ENCODE measurements at regions not wholly inside any gene's neighbourhood (a gene's known extent, or its start where the extent isn't known, plus 50 kb on each side); places are given as distances from the start of the nearest gene placed in this dataset.

GRCh38 chr1:5551274-5551975 lies 440.8 kb downstream of the NPHP4 start:
- no peaks in the 10 kb centered on the region; the same call in 1 of the 2 replicates for H3K27me3 Mint-ChIP-seq (ENCODE audit: insufficient read depth)
- no peak overlapping the region for H3K4me3 Mint-ChIP-seq
- H3K36me3 Mint-ChIP-seq (ENCODE audit: low read depth) = no peaks in the 10 kb centered on the region
- H3K27ac Mint-ChIP-seq = no peak overlapping the region
- H3K4me1 Mint-ChIP-seq (ENCODE audit: low read depth) = no peaks in the 10 kb centered on the region
- H3K9me3 Mint-ChIP-seq = peaks cover 62% of the 10 kb centered on the region
- no peak for TF ChIP-seq CTCF (IDR thresholded peaks at IDR 0.05)
- DNase-seq = no peak

- H3K4me3 Mint-ChIP-seq = no peak overlapping the region
- H3K4me1 Mint-ChIP-seq (ENCODE audit: low read depth) = no peaks in the 10 kb centered on the region
- no peak for TF ChIP-seq CTCF (IDR thresholded peaks at IDR 0.05)
- no peaks in the 10 kb centered on the region for H3K36me3 Mint-ChIP-seq (ENCODE audit: low read depth)
- H3K27ac Mint-ChIP-seq = no peak overlapping the region
- DNase-seq = no peak
- peaks cover 56% of the 10 kb centered on the region for H3K9me3 Mint-ChIP-seq
- no peaks in the 10 kb centered on the region for H3K27me3 Mint-ChIP-seq (ENCODE audit: insufficient read depth)
Measured at GRCh38 chr1:5548266-5548665, 444.0 kb downstream of the NPHP4 start.

DNA sequence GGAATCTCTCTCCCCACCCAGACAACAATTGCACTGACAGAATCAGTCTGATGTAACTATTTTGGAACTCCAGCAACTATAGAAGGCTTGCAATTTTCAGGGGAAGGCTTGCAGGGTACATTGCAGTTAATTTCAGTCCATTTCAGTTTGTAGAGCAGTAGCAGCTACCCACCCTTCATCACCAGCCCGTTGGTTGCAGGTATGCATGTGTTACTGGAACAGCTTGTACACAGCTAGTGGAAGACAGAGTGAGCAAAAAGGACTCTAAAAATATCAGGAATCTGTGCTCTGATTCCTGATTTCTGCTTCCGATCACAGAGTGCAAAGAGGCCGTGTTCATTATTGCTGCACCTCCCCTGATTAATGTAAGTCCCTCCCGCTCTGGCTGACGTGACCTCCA lies 449.0 kb downstream of the NPHP4 start:
- no peak overlapping the region for H3K27ac Mint-ChIP-seq
- no peaks in the 10 kb centered on the region for H3K36me3 Mint-ChIP-seq (ENCODE audit: low read depth)
- H3K4me3 Mint-ChIP-seq = no peak overlapping the region
- peaks cover 56% of the 10 kb centered on the region for H3K9me3 Mint-ChIP-seq
- no peak for DNase-seq
- no peak for TF ChIP-seq CTCF (IDR thresholded peaks at IDR 0.05)
- no peaks in the 10 kb centered on the region for H3K4me1 Mint-ChIP-seq (ENCODE audit: low read depth)
- no peaks in the 10 kb centered on the region for H3K27me3 Mint-ChIP-seq (ENCODE audit: insufficient read depth)

- Mint-ChIP-seq H3K4me3 (no peak overlapping the region), H3K27ac (no peak overlapping the region), H3K9me3 (peaks cover 49% of the 10 kb centered on the region), H3K36me3 (ENCODE audit: low read depth) (no peaks in the 10 kb centered on the region), H3K27me3 (ENCODE audit: insufficient read depth) (no peaks in the 10 kb centered on the region), H3K4me1 (ENCODE audit: low read depth) (no peaks in the 10 kb centered on the region)
- DNase-seq = no peak
- TF ChIP-seq CTCF (IDR thresholded peaks at IDR 0.05) = no peak
Measured at GRCh38 chr1:5532811-5533210, 459.4 kb downstream of the NPHP4 start.

DNA sequence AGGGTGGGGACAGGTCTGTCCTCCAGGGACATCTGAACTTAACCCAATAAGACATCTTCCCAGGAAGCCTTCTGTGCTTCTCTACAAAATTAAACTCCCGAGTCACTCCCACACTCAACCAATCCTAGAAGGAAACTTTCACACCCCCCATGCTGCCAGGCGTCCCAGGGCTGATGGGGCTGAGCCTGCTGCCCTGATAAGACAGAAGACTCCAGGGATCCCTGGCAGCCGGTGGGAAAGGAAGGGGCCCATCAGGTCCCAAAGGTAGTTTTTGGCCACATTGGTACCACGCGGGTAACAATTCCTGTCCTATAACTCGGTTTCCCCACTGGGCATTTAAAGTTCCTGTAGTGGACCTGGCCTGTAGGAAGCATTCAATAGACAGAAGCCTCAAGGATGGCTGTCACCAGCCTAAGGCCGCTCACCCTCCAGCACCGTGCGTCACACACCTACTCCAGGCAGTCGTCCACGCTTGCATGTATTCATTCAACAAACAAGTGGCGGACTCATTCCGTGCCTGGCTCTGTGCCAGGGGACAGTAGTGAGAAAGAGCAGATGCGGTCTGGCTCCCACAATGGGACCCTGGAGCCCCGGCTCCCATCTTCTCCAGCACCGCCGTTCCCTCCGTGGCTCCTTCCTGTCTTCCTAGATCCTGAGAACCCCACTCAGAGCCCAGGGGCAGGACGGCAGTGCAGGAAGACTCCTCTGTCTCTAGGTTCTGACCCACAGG lies 465.2 kb downstream of the NPHP4 start:
- Mint-ChIP-seq H3K4me1 (ENCODE audit: low read depth) (no peaks in the 10 kb centered on the region), H3K27me3 (ENCODE audit: insufficient read depth) (no peaks in the 10 kb centered on the region), H3K36me3 (ENCODE audit: low read depth) (no peaks in the 10 kb centered on the region), H3K9me3 (peaks cover 18% of the 10 kb centered on the region), H3K27ac (no peak overlapping the region), H3K4me3 (no peak overlapping the region)
- DNase-seq = no peak
- TF ChIP-seq CTCF (IDR thresholded peaks at IDR 0.05) = no peak
